D721Med (cell line): ENCODE measurements at regions not wholly inside any gene's neighbourhood (a gene's known extent, or its start where the extent isn't known, plus 50 kb on each side); places are given as distances from the start of the nearest gene placed in this dataset.

Experiments used
- DNase-seq: peaks from one replicate; pipeline ENCODE4 v3.0.0; 2011; ENCODE audit warnings: low spot score; ENCODE audit not compliant: insufficient read length
- FAIRE-seq: peaks from 2 replicates; lab custom pipeline; 2011; peaks lifted over from hg19 to GRCh38; lab: Jason Lieb, UNC
- TF ChIP-seq, protein P1 (sequence below): IDR thresholded peaks from 2 replicates; pipeline ENCODE4 v1.5.1; 2012; ENCODE audit warnings: mild to moderate bottlenecking, control low read depth; ENCODE audit not compliant: insufficient read depth; ENCODE audit errors: missing control alignments

GRCh38 chrX:126395909-126396308, 156.7 kb downstream of the DCAF12L1 start:
- DNase-seq (no peak), FAIRE-seq (peak; percentile 55)
- TF ChIP-seq, protein P1, sequence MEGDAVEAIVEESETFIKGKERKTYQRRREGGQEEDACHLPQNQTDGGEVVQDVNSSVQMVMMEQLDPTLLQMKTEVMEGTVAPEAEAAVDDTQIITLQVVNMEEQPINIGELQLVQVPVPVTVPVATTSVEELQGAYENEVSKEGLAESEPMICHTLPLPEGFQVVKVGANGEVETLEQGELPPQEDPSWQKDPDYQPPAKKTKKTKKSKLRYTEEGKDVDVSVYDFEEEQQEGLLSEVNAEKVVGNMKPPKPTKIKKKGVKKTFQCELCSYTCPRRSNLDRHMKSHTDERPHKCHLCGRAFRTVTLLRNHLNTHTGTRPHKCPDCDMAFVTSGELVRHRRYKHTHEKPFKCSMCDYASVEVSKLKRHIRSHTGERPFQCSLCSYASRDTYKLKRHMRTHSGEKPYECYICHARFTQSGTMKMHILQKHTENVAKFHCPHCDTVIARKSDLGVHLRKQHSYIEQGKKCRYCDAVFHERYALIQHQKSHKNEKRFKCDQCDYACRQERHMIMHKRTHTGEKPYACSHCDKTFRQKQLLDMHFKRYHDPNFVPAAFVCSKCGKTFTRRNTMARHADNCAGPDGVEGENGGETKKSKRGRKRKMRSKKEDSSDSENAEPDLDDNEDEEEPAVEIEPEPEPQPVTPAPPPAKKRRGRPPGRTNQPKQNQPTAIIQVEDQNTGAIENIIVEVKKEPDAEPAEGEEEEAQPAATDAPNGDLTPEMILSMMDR: no peak

GRCh38 chrX:126394681-126395080, 157.9 kb downstream of the DCAF12L1 start:
- DNase-seq (no peak), FAIRE-seq (no peak)
- TF ChIP-seq, protein P1: no peak

DNA sequence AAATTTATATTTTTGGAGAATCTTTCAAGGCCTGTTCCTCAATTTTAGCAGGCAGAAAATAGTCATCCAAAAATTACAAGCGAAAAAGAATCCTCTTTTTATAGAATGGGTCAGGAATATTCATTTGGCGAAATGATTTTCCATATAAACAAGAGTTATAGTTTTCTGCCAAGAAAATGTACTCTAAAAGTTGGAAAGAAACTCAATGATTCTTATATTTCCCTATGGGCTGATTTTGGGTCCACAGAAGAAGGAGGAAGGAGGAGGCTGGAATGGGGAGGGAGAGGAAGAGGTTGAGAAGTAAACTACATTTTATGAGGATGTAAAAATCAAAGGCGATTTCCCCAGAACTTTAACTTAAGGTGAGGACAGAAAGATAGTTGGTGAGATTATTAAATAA, 159.3 kb downstream of the DCAF12L1 start:
- DNase-seq: no peak
- FAIRE-seq: no peak
- TF ChIP-seq, protein P1: no peak

DNA sequence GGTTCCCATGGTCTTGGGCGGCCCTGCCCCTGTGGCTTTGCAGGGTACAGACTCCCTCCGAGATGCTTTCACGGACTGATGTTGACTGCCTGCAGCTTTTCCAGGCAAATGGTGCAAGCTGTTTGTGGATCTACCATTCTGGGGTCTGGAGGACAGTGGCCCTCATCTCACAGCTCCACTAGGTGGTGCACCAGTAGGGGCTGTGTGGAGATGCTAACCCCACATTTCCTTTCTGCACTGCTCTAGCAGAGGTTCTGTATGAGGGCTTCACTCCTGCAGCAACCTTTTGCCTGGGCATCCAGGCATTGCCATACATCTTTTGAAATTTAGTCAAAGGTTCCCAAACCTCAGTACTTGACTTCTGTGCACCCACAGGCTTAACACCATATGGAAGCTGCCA, 176.1 kb downstream of the DCAF12L1 start:
- DNase-seq: no peak
- TF ChIP-seq, protein P1: no peak
- no peak for FAIRE-seq

GRCh38 chrX:126342859-126343258, 176.8 kb upstream of the DCAF12L2 start:
- no peak for FAIRE-seq
- TF ChIP-seq, protein P1: no peak
- no peak for DNase-seq

GRCh38 chrX:126339928-126340327, 173.8 kb upstream of the DCAF12L2 start:
- FAIRE-seq (no peak), DNase-seq (no peak)
- TF ChIP-seq, protein P1: no peak

- FAIRE-seq: no peak
- DNase-seq: no peak
- TF ChIP-seq, protein P1: no peak
Measured at GRCh38 chrX:126338916-126339315, 172.8 kb upstream of the DCAF12L2 start.
